GOT3 (cell line): ENCODE measurements at regions not wholly inside any gene's neighbourhood (a gene's known extent, or its start where the extent isn't known, plus 50 kb on each side); places are given as distances from the start of the nearest gene placed in this dataset.
"Not testable (repeated sequence)": the region's sequence is repeated elsewhere in the genome, so short reads cannot be mapped to it uniquely, and the experiment has no call there.

Experiments
- DNase-seq: peaks from one replicate; lab custom pipeline; 2025; ENCODE audit warnings: mixed read lengths; lab: John Stamatoyannopoulos, UW

DNA sequence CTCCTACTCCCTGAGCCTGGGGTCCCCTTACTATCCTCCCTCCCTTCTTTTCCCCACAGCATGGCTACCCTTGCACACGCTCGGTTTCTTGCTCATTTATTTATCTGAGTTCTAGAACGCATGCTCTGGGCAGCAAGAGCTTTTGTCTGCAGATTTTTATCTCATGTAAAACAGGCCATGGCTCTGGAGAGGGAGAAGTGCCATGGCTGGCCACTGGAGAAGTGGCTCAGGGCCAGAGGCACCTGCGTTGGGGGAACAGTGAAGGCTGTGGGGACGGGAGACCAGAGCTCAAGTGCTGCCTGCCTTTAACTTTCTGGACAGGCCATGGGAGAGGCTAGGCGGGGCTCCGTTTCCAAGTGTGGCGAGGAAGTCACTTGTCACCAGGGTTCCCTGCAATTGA is 177.7 kb upstream of the SULF2 start:
- no peak for DNase-seq

DNA sequence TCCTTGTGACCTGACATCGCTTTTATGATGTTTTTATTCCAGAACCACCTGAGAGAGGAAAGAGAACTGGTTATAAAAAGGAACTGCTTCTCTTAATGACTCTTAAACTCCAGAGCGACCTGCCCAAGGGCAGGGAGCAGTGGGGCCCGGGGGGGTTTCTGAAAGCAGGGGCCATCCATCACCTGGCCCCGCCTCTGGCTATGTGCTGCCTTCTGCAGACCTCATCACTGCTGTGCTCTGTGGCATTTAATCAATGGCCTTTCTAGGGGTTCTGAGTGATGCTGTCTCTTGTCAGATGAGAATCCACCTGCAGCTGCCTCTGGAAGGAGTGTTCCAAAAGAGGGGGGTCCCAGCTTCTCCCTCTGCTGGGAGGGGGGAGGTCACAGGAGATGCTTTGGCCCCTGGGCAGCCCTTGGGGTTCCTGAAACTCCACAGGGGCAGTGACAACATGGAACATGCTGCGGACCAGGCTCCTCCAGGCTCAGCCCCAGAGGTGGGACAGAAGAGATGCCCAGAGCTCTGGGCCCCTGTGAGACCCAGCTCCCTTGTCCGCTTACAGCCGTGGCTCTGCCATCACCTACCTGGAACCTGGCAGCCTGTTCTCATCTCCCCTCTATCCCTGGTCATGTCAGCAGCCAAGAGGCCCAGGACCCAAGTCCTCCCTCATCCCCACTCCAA is 177.1 kb upstream of the SULF2 start:
- no peak for DNase-seq

DNA sequence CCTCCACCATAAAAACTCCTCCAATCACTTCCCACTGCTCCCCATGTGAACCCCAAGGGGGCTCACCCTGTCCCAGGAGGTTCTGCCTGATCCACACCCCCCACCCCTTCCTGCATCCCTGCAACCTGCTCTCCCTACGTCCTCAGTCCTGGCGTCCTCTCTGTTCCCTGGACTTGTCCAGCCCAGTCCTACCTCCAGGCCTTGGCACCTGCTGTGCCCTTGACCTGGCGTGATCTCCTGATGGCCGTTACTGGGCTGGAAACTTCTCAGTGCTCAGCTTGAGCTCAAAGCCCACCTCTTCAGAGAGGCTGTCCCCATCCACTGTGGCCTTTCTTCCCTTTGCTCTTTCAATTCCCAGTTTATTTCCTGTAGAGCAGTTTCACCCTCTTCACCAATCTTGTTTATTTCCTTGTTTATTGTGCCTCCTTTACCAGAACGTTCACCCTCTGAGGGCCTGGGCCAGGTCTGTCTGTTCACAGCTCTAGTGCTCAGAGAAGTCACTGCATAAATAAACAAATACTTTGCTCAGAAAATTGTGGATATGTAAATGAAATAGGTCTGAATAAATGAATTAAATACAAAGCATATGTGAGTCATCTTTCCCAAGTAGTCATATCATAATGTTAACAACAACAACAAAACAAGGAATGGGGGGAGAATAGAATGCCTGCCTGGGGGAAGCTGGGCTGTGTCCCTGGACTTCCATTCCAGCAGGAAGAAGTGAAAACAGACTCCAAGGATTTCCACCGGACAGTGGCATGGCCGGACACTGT is 175.7 kb upstream of the SULF2 start:
- DNase-seq = no peak

DNA sequence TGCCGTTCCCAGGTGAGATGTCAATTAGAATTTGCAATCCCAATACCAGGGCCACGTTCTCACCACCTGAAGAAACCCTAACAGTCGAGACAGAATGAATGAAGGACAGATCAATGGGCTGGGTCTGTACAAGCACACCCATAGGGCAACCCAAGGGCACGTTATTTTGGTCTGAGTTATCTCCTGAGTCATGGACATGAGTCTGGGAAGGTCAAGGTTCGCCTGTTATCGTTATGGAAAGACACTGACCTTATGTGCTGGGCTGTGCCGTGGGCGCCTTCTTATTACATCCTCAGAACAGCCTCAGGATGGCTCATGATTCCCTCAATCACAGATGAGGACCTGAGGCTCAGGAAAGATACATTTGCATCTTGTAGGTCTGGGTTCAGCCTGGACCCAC is 175.0 kb upstream of the SULF2 start:
- DNase-seq = no peak

DNA sequence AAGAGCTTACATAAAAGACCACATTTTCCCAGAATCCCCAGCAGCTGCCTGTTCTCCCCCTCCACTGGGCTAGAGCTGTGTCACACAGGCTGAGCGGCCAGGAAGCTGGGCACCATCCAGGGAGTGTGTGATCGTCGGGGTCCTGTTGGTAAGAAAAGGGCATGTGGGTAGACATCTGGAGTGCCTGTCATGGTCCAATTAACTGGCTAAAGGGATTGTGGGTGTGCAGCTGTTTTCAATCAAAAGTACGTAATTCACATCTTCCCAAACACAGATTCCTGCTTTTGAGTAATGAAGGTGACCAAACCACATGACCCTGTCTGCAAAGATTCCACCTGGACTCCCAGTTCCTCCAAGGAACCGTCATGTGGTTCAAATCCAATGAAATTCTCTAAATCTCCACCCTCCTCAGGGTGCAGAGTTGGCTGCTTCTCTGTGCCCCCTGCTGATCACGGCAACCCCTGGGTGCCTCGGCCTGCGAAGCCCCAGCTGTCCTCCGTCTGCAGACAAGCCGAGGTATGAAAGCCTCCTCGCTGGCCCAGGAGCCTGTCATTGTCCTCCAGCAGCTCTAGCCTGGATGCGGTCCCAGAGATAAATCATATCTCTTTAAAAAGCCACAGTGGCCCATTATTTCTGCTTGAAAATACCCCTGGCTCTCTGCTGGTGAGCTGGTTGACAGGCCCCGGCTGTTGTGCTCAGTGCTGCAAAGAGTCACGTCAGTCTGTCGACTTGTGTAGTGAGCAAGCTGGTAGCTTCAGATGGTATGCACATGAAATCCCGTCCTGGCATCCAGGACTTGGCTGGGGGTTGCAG is 172.9 kb upstream of the SULF2 start:
- not testable (repeated sequence) for DNase-seq

DNA sequence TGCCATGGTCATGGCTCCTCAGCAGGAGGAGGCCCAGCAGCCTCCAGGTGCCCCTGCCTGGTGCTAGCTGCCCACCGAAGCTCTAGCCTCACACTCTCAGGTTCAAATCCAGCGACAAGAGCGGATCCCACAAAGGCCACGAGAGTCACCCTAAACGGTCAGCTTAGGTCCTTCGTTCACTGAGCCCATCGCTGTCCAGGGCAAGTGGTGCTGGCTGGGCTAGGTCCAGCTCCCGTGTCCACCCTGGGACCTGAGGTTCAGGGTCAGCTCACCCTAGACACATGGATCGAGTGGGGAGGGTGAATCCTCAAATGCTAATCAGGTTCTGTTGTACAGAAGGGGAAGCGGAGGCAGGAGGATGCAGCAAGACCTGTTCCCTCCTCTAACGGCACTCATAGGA is 171.9 kb upstream of the SULF2 start:
- no peak for DNase-seq

DNA sequence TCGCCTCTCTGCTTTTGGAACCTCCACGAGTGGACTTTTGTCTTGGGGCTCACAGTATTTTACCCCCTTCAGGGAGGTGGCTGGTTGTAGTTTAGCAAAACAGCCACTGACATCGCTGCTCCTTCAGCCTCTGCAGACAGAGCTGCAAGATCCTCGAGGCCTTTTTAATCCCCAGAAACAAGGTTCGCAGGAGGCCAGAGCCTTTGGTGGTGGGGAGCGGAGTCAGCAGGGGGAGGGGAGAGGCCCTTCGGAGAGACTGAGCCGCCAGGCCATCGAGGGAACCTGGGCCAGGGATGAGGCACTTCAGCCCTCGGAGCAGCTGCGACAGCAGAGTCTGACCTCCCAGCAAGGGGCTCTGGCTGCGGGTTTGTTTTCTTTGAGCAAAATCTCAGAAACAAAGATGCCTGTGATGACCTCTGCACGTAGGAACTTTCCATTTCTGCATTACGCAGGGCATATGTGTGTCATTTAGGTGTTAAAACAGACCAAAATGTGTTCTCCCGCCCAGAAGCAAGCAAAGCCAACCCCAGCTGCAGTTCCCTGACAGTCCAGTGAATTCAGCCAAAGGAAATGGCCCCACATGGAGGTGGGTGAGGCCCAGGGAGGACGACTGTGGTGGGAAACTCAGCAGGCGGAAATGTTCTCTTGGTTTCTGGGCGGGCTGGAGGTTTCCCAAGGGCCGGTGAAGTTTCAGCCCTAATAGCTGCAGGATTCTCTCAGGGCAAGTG is 171.2 kb upstream of the SULF2 start:
- no peak for DNase-seq

DNA sequence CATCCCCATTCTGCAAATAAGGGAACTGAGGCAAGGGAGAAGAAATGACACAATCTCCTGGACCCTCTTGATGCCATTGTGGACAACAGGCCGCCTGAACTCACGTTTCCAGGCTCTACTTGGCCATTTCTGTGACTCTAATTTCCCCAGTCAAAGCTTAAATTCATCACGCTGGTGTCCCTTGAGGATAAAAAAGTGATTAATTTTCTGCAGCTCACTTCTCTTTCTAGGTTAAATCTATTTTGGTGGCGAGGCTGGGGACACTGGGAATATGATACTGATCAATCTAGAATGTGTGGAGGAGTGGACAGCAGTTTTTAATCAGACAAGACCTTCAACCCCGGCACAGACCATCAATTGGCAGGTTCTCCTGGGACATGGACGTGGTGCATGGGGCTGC is 168.2 kb upstream of the SULF2 start:
- no peak for DNase-seq

DNA sequence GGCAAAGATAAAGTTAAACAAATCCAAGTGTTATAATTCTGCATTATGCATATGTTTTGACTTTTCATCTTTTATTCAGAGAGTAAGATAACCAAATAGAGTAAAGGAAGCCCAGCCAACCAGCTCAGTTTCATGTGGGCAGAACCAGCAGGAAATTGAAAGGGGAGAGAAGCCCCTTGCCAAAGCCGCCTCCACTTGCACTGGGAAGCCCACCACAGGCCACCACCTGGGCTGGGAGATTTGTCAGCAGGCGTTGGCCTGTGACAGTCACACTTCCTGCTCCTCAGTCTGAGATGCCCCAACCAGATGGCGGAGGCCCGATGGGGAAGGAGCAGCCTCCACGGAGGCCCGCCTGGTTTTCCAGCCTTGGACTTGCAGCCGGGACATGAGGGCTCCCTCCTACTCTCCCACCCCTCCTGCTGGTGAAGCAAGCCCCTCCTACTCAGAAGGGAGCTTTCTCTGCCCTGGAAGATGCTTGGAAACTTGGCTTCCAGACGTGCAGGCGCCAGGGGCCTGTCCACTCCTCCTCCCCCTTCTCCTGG is 166.8 kb upstream of the SULF2 start:
- DNase-seq = no peak

DNA sequence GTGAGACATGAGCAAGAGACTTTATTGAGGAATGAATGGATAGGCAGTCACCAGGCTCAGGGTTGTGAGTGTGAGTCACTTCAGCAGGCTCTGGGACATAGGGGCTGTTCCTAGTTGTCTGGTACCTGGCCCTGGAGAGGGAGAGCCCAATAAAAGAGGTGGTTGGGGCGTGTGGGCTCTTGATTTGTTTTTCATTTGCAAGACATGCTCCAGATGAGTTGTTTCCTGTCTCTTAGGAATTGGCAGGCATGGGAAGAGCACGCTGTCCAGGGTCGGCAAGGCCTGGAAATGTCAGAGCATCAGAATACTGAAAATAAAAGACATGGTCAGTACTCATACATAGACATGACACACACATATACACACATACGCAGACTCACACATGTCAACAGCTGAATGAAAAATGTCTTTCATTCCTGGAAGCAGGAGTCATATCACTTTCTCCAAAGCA is 166.3 kb upstream of the SULF2 start:
- DNase-seq = no peak

DNA sequence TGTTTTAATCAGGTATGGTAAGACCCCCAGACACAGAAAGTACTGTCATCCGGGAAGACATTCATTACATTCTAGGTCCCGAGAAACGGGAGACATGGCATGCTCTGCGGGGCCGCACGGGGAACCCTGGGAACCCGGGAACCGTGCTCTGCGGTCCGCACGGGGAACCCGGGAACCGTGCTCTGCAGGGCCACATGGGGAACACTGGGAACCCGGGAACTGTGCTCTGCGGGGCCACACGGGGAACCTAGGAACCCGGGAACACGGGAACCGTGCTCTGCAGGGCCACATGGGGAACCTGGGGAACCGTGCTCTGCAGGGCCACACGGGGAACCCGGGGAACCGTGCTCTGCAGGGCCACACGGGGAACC is 165.6 kb upstream of the SULF2 start:
- no peak for DNase-seq

DNA sequence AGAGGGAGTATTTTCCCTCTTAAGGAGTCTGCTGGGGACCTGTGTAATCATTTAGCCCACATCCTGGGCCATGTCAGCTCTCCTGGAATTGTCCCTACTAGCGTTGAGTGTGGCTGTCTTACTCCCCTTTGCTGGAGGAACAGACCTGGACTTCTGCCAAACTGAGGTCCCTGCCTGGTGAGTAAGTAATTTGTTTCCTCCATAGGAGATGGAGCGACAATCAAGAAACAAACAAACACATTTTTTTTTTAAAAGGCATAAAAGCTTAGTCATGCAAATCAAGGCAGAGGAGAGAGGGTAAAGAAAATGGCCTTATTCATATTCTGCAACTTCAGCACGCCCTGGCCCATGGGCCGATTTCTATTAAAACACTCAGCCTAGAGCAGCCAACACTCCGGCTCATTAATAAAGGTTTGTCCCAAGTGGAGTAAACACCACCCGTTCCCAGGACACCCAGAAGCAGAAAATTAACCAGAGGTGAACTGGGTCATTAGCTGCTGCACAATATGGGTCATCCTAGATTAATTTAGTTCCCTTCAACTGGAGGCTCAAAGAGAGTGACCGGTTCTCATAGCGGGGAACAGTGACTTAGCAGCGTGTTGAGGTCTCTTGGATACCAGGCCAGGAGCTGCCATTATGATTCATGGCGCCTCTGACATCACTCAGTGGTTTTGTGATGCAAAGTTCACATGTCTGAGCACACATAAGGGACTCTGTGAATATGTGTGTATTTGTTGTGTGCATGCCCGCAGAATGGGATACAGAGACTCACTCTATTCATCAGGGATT is 165.0 kb upstream of the SULF2 start:
- DNase-seq = no peak

DNA sequence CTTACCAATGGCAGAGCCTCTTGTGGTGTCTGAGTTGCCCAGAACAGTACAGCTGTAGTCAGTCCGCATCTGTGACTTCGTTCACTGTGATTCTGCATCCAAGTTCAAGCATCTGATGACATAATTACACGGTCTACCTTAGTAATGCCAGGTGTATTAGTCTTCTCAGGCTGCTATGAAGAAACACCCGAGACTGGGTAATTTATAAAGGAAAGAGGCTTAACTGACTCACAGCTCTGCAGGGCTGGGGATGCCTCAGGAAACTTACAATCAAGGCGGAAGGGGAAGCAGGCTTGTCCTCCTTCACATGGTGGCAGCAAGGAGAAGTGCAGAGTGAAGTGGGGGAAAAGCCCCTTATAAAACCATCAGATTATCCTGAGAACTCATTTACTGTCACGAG is 163.9 kb upstream of the SULF2 start:
- no peak for DNase-seq

DNA sequence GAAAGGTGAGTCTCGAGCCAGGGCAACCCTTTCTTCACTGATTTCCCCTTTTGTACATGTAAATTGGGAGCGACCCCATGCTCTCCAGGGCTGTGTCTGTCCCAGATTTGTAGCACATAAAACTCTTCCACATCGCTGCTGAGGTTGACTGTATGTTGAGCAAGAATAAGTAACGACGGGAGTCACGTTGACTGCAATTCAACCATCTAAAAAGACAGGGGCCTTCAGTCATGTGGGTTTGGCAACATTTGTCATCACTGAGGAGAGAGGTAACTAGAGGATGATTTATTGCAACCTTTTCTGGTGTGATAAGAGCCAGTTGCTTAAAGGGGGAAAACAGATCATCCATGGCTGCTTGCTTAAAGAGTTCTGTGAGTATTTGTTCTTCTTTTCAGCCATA is 159.4 kb upstream of the SULF2 start:
- DNase-seq = no peak

DNA sequence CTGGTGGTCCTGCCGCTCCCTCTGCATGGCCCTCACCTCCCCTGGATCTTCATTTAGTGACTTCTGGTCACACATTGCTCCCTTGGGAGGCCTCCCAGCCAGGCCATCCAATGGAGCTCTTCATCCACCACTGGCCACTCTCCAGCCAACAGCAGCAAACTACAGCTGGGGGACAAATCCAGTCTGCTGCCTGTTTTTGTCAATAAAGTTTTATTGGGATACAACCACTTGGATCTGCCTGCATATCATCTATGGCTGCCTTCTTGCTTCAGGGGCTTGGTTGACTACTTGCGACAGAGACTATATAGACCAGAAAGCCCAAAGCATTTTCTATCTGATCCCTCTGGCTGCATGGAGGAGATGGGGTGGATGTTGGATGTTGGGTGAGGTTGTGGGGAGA is 156.6 kb upstream of the SULF2 start:
- no peak for DNase-seq

DNA sequence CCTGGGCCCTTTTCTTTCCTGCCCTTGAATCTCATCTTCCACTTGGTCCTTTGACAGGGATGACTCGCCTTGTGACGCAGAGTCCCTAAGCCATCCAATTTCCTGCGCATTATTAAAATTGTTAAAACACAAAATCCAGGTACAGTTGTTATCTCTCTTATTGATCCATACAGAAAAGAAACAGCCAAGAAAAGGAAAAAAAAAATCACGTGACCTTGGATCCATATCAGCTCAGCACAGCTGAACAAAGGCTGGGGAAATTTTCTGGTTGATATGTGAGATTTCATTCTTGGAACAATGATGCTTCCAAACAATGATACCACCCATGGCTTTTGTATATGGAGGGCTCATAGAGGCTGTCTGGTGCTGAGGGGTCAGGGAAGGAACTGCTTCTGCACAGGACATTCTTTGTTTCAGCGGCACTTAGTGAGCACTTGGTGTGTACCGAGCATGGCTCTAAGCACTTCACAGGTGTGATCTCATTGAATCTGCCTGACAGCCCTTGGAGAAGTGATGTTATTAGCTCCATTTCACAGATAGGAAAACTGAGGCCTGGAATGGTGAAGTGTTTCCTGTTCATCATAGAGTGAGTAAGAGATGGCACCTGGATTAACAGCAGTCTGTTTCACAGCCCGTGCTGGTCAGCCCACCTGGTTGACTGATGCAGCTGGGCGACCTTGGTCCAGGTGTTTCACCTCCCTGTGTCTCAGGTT is 155.0 kb upstream of the SULF2 start:
- DNase-seq = no peak

DNA sequence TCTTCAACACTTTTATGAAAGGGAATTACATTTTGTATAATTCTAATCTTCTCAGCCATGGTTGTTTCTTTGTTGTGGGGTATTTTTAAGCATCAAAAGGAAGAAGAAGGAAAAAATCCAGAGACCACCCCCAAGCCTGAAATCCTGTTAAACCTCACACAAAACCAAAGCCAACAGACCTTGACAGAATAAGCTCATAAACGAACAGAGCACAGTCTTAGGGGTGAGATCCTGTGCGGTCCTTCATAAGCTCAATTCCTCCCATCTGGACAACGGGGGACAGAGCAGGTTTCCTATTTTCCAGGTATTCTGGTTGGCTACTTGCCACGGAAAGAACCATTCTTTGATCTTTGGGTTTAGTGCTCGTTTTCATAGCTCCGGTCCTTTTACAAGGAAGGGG is 151.3 kb upstream of the SULF2 start:
- no peak for DNase-seq

DNA sequence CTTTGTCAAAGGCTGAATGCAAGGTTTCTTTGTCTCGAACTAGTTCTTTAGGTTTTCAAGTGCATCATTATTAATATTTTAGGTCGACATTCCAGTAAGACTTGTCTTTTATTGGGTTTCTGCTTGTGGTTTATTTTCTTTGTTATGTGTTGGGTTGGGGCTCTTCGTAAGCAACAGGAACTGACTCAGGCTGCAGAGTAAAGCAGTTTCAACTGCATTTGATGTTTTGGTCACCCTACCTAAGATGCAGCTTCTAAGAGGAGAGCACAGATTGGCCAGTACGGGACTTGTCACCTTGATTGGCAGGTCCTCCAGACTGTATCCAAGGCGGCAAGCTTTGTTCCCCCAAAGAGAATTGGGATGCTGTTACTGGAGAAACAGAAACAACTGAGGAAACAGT is 149.5 kb upstream of the SULF2 start:
- no peak for DNase-seq

DNA sequence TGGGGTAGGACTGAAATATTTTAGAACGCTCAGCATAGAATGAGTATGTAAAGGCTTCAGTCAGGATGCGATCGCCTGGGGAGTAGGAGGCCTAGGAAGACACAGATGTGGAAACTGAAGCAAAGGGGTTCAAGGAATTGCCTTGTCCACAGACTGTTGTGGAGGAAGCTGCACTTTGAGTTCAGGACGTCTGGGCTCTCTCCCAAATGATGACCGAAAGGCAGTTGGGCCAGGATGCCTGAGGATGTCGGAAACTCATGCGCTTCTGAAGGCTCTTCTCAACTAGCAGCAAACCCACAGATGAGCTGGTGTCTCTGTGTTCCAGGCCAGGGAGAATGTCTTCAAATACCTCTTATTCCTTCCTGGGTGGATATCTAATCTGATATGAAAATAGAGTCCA is 146.2 kb upstream of the SULF2 start:
- no peak for DNase-seq

DNA sequence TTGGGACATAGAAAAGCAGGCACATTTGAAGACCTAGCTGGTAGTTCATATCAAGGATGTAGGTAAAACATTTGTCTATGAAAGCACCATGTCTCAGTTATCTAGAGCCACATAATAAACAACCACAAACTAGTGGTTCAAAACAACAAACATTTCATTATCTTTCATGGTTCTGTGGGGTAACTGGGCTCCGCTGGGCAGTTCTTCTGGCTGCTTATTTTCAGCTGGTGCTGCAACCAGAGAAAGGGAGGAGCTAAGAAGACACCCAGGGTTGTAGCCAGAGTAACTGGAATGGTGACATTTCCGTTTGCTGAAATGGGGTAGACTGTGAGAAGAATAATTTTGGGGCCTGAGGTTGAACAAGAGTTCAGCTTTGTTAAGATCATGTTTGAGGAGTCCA is 145.7 kb upstream of the SULF2 start:
- no peak for DNase-seq
